ENCODE measurements at regions not wholly inside any gene's neighbourhood (a gene's known extent, or its start where the extent isn't known, plus 50 kb on each side); places are given as distances from the start of the nearest gene placed in this dataset.

DNA sequence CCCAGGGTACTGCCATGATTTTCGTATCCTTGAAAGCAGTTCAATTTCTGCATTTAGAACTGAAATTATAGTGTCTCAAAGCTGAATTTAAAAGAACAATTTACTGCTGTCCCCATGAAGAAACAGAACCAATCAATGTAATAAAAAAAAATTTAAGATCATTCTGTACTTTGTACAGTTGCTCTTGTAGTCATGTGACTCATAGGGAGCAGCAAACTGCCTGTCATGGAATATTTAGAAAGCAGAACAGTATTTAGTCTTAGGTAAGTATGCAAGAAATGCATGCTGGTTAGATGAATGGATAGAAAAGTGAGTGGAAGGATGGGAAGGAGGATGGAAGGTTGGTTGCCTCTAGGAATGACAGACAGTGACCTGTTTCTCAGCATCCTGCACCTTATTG is 450.9 kb downstream of the RAB38 start:
- no peaks in the 10 kb centered on the region for H3K79me2 ChIP-seq (ENCODE audit: insufficient read depth, low read length)
- TF ChIP-seq, protein P1, sequence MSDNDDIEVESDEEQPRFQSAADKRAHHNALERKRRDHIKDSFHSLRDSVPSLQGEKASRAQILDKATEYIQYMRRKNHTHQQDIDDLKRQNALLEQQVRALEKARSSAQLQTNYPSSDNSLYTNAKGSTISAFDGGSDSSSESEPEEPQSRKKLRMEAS (IDR thresholded peaks at IDR 0.05) = no peak
- TF ChIP-seq ZFX (IDR thresholded peaks at IDR 0.05) (no peak), CEBPB (IDR thresholded peaks at IDR 0.05; ENCODE audit: low read depth) (no peak), EGR1 (IDR thresholded peaks at IDR 0.05; ENCODE audit: low read depth) (no peak), POLR2AphosphoS5 (IDR thresholded peaks at IDR 0.05; ENCODE audit: low read depth, low read length) (no peak), EZH2phosphoT487 (IDR thresholded peaks at IDR 0.05; ENCODE audit: borderline replicate concordance) (no peak), RAD21 (IDR thresholded peaks at IDR 0.05; ENCODE audit: low read depth) (no peak), FOSL1 (IDR thresholded peaks at IDR 0.05; ENCODE audit: low read depth) (no peak), JUND (IDR thresholded peaks at IDR 0.05) (no peak), CBX3 (IDR thresholded peaks at IDR 0.05; ENCODE audit: low read depth) (no peak), SIN3A (IDR thresholded peaks at IDR 0.05; ENCODE audit: low read depth) (no peak), POLR2A (IDR thresholded peaks at IDR 0.05; ENCODE audit: borderline replicate concordance, extremely low read depth, insufficient read depth, insufficient read length) (no peak), ZNF274 (IDR thresholded peaks at IDR 0.05; ENCODE audit: low read depth, low read length) (no peak), YY1 (IDR thresholded peaks at IDR 0.05; ENCODE audit: extremely low read depth, insufficient replicate concordance, low read depth, low read length) (no peak)
- TF ChIP-seq, protein P2, sequence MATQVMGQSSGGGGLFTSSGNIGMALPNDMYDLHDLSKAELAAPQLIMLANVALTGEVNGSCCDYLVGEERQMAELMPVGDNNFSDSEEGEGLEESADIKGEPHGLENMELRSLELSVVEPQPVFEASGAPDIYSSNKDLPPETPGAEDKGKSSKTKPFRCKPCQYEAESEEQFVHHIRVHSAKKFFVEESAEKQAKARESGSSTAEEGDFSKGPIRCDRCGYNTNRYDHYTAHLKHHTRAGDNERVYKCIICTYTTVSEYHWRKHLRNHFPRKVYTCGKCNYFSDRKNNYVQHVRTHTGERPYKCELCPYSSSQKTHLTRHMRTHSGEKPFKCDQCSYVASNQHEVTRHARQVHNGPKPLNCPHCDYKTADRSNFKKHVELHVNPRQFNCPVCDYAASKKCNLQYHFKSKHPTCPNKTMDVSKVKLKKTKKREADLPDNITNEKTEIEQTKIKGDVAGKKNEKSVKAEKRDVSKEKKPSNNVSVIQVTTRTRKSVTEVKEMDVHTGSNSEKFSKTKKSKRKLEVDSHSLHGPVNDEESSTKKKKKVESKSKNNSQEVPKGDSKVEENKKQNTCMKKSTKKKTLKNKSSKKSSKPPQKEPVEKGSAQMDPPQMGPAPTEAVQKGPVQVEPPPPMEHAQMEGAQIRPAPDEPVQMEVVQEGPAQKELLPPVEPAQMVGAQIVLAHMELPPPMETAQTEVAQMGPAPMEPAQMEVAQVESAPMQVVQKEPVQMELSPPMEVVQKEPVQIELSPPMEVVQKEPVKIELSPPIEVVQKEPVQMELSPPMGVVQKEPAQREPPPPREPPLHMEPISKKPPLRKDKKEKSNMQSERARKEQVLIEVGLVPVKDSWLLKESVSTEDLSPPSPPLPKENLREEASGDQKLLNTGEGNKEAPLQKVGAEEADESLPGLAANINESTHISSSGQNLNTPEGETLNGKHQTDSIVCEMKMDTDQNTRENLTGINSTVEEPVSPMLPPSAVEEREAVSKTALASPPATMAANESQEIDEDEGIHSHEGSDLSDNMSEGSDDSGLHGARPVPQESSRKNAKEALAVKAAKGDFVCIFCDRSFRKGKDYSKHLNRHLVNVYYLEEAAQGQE (IDR thresholded peaks at IDR 0.05; ENCODE audit: low read depth) = no peak
- TF ChIP-seq, protein P3, sequence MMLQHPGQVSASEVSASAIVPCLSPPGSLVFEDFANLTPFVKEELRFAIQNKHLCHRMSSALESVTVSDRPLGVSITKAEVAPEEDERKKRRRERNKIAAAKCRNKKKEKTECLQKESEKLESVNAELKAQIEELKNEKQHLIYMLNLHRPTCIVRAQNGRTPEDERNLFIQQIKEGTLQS (IDR thresholded peaks at IDR 0.05) = no peak
- TF ChIP-seq, protein P4, sequence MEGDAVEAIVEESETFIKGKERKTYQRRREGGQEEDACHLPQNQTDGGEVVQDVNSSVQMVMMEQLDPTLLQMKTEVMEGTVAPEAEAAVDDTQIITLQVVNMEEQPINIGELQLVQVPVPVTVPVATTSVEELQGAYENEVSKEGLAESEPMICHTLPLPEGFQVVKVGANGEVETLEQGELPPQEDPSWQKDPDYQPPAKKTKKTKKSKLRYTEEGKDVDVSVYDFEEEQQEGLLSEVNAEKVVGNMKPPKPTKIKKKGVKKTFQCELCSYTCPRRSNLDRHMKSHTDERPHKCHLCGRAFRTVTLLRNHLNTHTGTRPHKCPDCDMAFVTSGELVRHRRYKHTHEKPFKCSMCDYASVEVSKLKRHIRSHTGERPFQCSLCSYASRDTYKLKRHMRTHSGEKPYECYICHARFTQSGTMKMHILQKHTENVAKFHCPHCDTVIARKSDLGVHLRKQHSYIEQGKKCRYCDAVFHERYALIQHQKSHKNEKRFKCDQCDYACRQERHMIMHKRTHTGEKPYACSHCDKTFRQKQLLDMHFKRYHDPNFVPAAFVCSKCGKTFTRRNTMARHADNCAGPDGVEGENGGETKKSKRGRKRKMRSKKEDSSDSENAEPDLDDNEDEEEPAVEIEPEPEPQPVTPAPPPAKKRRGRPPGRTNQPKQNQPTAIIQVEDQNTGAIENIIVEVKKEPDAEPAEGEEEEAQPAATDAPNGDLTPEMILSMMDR (IDR thresholded peaks at IDR 0.05 in 2 of 3, conservative IDR thresholded peaks at IDR 0.05 in 1 of 3; ENCODE audit: borderline replicate concordance in 1 of 3, insufficient read depth in 1 of 3, low read depth in 2 of 3, low read length in 2 of 3) = no peak
- ChIA-PET RAD21 (ENCODE audit: low non-redundant PET in 1 of 2, low total read pairs in 2 of 2, uncharacterized antibody in 2 of 2, unreplicated experiment in 2 of 2) (no interaction called here), POLR2A (no interaction called here), CTCF (no interaction called here)
- DNase-seq (ENCODE audit: low read depth, low spot score) (no peak), ATAC-seq (no peak)
- H3K9me3 ChIP-seq (ENCODE audit: control insufficient read depth in 1 of 2, insufficient read depth in 1 of 2, low read depth in 1 of 2, low read length in 2 of 2) = no peaks in the 10 kb centered on the region
- H3K9me2 ChIP-seq (ENCODE audit: insufficient read depth) = no peaks in the 10 kb centered on the region
- H3K4me2 ChIP-seq (ENCODE audit: low read length) = no peak overlapping the region
- no peaks in the 10 kb centered on the region for H3K27me3 ChIP-seq (ENCODE audit: insufficient read depth, low read length)
- intact Hi-C loops (cut with micrococcal nuclease) = loop anchor here (5.0 to 10.0 kb wide), 2 partner anchors 370 to 1163 kb away; no protein-coding TSS in a partner anchor
- H2AFZ ChIP-seq (ENCODE audit: low read depth, low read length, poor library complexity, severe bottlenecking) = no peak overlapping the region
- no TSS peak for BruUV-seq (replicated peaks)
- no peak overlapping the region for H3K9ac ChIP-seq (ENCODE audit: low read length)
- no peak overlapping the region for H3K27ac ChIP-seq (ENCODE audit: low read depth, low read length)
- H3K36me3 ChIP-seq (ENCODE audit: control insufficient read depth in 1 of 2, insufficient read depth in 2 of 2, low read length in 2 of 2) = no peaks in the 10 kb centered on the region
- no peaks in the 10 kb centered on the region for H3K4me1 ChIP-seq (ENCODE audit: control insufficient read depth in 1 of 2, insufficient read depth in 2 of 2, low read length in 2 of 2)
- no peak overlapping the region for H3K4me3 ChIP-seq (replicated peaks in 1 of 2; ENCODE audit: low read depth in 1 of 2, low read length in 2 of 2)
- H4K20me1 ChIP-seq (ENCODE audit: insufficient read depth) = no peaks in the 10 kb centered on the region

Data from HCT116 (cell line).